ENCODE measurements at regions not wholly inside any gene's neighbourhood (a gene's known extent, or its start where the extent isn't known, plus 50 kb on each side); places are given as distances from the start of the nearest gene placed in this dataset.

DNA sequence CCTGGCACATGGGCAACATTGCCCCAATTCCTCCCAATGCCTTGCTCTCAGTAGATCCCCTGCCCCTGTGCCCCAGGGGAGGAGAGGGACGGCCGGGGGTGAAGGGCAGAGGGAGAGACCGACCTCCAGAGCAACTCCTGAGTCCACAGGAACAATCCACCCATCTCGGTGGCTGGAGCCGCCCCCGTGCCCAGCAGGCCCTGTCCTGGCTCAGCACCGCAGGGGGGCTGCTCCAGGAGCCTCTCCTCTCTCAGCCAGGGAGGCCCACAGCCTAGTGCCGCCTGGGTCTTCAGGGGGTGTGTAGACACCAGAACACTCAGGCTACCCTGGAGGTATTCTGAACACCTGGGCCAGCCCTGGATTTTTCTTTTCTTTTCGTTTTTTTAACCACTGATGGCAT lies 233.7 kb upstream of the SDK2 start:
- no peak for DNase-seq (ENCODE audit: extremely low read depth in 1 of 2, low read depth in 1 of 2)

DNA sequence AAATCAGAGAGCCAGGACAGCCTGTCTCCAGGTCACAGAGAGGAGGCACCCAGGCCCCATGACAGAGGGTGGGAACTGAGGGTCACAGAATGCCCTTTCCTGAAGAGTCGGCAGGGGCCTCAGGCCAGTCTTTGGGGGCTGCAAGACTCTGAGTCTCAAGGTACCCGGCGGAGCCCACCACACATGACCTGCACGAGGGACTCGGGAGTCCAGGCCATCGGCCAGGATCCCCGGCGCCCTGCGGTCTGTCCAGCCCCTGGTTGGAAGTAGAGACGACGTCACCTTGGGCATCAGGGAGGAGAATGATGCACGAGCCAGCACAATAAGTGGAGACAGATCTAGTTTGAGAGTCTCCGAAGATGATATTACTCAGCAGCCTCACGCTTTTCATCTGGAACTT lies 234.7 kb upstream of the SDK2 start:
- no peak for DNase-seq (ENCODE audit: extremely low read depth in 1 of 2, low read depth in 1 of 2)

GRCh38 chr17:73879987-73880386 lies 235.7 kb upstream of the SDK2 start:
- DNase-seq (ENCODE audit: extremely low read depth in 1 of 2, low read depth in 1 of 2), result no peak

- DNase-seq (ENCODE audit: extremely low read depth in 1 of 2, low read depth in 1 of 2), result no peak
Observed at GRCh38 chr17:73882590-73882989, 238.3 kb upstream of the SDK2 start.

DNA sequence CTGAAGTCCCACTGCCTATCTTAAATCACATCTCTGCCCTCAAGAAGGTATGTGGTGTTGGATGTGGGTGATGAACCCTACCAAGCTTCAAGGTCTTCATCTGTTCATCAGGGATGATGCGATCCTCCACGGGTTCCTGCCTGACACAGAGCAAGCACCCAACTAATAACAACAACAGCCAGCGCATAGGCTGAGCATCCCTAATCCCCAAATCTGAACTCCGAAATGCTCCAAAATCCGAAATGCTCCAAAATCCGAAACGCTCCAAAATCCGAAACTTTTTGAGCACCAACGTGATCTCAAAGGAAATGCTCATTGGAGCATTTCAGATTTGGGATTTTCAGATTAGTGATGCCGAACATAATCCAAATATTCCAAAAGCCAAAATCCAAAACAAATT lies 238.9 kb upstream of the SDK2 start:
- DNase-seq (ENCODE audit: extremely low read depth in 1 of 2, low read depth in 1 of 2), result no peak

DNA sequence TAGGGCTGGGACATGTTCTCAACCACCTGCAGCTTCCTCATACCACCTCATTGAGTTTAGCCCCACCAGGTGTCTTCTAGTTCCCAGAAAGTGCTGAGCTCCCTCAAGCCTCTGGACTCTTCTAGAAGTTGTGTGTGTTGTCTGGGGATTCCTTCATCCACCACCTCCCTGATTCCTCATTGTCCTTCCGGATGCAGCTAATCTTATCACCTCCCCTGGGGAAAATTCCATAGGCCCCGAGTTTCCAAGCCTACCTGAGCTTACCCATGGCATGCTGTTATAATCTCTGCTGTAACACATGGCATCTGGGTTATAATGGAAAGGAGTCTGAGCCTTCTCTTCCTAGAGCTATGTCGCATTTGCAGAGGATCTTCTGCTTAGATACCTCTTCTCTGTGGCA lies 243.5 kb upstream of the SDK2 start:
- DNase-seq (ENCODE audit: extremely low read depth in 1 of 2, low read depth in 1 of 2), result no peak

- DNase-seq (ENCODE audit: extremely low read depth in 1 of 2, low read depth in 1 of 2), result no peak
Observed at GRCh38 chr17:73888862-73889261, 244.6 kb upstream of the SDK2 start.

DNA sequence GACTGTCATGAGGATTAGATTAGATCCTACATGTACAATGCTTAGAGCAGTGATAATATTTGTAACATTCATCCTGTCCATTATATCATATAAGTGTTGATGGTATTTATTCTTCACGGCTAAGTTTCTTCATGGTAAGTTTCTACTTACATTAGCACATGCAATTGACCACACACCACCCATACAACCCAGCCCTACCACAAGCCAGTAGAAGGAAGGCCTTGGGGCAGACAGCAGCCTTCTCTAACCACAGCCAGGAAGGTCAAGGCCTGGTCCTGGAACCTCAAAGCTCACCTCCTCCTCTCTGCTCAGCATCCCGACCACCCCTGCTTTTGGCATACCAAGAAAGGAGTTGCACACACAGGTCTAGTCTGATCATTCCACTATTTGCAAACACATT lies 245.2 kb upstream of the SDK2 start:
- no peak for DNase-seq (ENCODE audit: extremely low read depth in 1 of 2, low read depth in 1 of 2)

GRCh38 chr17:73890831-73891405 lies 246.7 kb upstream of the SDK2 start:
- DNase-seq (ENCODE audit: extremely low read depth in 1 of 2, low read depth in 1 of 2), result no peak

DNA sequence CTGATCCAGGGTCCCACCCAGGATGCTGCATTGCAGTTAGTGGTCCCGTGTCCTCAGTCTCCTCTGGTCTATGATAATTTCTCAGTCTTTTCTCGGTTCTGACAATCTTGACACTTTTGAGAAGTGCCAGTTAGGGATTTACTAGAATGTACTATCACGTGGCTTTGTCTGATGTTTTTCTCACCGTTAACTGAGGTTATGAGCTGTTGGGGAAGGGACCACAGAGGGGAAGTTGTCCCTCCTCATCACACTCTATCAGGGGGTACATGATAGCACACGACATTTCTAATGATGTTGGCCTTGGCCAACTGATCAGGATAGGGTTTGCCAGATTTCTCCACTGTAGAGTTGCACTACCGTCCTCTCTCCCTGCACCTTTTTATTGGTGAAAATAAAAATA lies 250.9 kb upstream of the SDK2 start:
- no peak for DNase-seq (ENCODE audit: extremely low read depth in 1 of 2, low read depth in 1 of 2)

DNA sequence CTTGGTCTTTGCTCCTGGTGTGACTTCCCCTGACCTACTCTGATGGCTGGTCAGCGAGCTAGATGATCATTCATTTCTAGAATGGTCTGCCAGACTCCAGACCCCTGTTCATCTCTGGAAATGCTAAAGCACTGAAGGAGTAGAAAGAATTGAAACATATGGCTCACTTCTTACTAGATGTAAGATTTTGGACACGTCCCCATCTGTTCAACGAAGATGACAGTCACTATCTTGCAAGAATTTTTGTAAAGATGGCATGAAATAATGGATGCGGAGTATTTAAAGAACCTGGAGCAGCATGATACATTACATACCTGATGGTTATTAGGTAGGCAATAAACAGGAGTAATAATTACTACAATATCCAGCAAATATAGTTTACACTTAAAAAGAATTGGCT lies 252.7 kb upstream of the SDK2 start:
- DNase-seq (ENCODE audit: extremely low read depth in 1 of 2, low read depth in 1 of 2), result no peak

DNA sequence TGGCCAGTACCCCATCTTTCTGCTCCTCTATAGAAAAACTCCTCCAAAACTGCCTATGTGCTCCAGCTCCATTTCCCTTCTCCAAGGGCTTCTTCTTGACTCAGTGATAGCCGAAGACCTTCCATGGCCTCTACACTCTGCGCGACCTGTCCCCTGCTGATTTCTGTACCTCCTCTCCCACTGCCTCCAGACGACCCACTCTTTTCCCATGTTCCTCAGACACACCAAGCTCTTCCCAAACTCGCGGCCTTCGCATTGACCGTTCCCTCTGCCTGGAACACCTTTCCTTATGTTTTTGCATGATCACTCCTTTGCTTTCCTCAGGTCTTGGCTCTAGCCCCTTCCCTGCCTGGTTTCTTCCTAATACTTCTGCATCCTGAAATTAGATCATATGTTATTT lies 255.6 kb upstream of the SDK2 start:
- DNase-seq (ENCODE audit: extremely low read depth in 1 of 2, low read depth in 1 of 2), result no peak

DNA sequence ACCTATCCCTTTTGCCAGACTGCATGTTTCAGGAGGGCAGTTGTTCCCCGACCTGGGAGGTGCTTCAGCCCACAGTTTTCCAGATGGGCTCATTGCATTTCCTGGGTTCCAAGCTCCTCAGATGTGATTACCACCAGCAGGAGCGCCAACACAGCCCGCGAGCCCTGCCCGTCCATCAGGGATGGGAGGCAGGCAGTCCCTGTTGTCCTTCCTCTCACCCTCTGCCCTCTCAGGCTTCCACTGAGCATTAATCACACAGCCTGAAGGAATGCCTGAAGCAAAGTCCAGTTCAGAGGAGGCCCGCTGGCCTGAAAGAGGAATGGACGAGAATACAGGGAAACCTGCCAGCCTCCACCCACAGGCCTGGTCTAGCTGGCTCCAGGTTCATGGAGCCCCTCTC lies 256.3 kb upstream of the SDK2 start:
- no peak for DNase-seq (ENCODE audit: extremely low read depth in 1 of 2, low read depth in 1 of 2)

DNA sequence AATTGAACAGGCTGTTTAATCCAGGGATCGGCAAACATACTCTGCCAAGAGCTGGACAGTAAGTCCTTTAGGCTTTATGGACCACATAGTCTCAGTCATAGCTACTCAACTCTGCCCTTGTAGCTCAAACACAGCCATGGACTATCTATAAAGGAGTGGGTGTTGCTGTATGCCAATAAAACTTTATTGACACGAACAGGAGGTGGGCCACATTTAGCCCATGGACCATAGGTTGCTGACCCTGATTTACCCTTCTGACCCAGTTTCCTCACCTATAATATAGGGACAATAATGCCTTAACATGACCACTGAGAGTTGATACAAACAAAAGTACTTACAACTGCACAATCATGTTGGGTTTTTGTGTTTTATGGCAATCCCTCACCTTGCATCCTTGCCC lies 257.0 kb upstream of the SDK2 start:
- no peak for DNase-seq (ENCODE audit: extremely low read depth in 1 of 2, low read depth in 1 of 2)

DNA sequence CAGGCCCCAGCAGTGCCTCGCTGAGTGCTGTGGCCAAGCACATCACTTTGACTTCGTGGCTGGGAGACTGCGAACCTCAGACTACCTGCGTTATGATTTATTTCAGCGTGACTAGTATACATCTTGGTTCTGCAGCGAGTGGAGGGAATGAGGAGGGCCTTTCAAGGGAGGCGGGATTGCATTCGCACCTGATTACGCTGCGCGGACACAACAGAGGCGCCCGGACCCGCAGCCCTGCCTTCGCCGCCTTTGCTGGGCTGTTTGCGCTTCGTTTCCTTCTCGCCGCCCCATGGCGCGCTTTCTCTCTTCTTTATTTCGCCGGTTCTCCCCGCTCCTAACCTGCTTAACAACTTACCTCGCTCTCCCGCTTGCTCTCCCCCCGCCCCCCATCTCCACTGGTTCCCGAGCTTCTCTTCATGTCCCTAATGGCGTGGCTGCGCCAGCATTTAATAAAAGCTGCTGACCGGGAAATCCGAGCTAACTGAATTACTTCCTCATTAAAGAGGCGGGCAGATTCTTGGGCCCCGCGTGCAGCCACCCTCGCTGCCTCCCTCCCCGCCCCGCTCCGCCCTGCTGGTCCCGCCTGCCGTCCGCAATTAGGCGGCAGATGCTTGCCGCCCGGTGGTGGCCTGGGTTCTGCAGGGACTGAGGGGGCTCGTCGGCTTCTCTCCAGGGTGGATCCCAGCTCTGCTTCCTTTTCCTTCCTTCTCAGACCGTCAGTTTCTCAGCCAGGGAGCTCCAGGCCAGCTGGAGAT lies 257.6 kb upstream of the SDK2 start:
- DNase-seq (ENCODE audit: extremely low read depth in 1 of 2, low read depth in 1 of 2), result no peak

GRCh38 chr17:73902416-73903181 lies 258.4 kb upstream of the SDK2 start:
- DNase-seq (ENCODE audit: extremely low read depth in 1 of 2, low read depth in 1 of 2), result no peak

GRCh38 chr17:73906896-73907870 lies 262.9 kb upstream of the SDK2 start:
- DNase-seq (ENCODE audit: extremely low read depth in 1 of 2, low read depth in 1 of 2), result no peak

- DNase-seq (ENCODE audit: extremely low read depth in 1 of 2, low read depth in 1 of 2), result no peak
Observed at GRCh38 chr17:73909186-73909585, 264.9 kb upstream of the SDK2 start.

GRCh38 chr17:73910206-73910605 lies 266.0 kb upstream of the SDK2 start:
- DNase-seq (ENCODE audit: extremely low read depth in 1 of 2, low read depth in 1 of 2), result no peak

GRCh38 chr17:73910821-73911515 lies 266.7 kb upstream of the SDK2 start:
- DNase-seq (ENCODE audit: extremely low read depth in 1 of 2, low read depth in 1 of 2), result no peak
